ENCODE measurements at regions not wholly inside any gene's neighbourhood (a gene's known extent, or its start where the extent isn't known, plus 50 kb on each side); places are given as distances from the start of the nearest gene placed in this dataset.

DNA sequence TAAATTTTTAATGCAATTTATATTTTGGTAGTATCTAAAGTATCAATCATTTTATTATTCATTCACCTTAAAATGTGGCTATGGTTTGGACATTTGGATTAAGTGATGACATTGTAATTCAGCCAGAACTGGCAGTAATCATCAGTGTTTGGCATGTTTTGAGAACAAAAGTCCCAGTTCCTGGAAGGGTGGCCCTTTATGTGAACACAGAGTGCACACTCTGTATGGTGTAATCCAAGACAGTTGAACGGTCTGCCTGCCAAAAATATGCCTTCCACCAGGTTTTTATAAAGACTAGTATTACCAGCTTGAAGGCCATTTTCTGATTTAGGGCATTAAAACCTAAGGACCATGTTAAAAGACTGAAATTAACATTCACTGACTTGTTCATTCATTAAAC, 448.7 kb downstream of the LTN1 start:
- peaks cover 31% of the 10 kb centered on the region for H3K9me3 Mint-ChIP-seq
- no peak overlapping the region for H3K4me3 Mint-ChIP-seq
- peaks cover 13% of the 10 kb centered on the region for H3K4me1 Mint-ChIP-seq
- ATAC-seq (no peak), DNase-seq (ENCODE audit: low spot score) (no peak)
- no peaks in the 10 kb centered on the region for H3K27me3 Mint-ChIP-seq (ENCODE audit: low read depth)
- no peaks in the 10 kb centered on the region for H3K36me3 Mint-ChIP-seq
- no peak for TF ChIP-seq HMGA2 (CRISPR knock-in tag; IDR thresholded peaks at IDR 0.05)
- no peak for TF ChIP-seq ZBTB21 (CRISPR knock-in tag; IDR thresholded peaks at IDR 0.05; ENCODE audit: borderline replicate concordance)
- TF ChIP-seq OVOL2 (CRISPR knock-in tag; IDR thresholded peaks at IDR 0.05; ENCODE audit: borderline replicate concordance) = no peak
- TF ChIP-seq, protein P1, sequence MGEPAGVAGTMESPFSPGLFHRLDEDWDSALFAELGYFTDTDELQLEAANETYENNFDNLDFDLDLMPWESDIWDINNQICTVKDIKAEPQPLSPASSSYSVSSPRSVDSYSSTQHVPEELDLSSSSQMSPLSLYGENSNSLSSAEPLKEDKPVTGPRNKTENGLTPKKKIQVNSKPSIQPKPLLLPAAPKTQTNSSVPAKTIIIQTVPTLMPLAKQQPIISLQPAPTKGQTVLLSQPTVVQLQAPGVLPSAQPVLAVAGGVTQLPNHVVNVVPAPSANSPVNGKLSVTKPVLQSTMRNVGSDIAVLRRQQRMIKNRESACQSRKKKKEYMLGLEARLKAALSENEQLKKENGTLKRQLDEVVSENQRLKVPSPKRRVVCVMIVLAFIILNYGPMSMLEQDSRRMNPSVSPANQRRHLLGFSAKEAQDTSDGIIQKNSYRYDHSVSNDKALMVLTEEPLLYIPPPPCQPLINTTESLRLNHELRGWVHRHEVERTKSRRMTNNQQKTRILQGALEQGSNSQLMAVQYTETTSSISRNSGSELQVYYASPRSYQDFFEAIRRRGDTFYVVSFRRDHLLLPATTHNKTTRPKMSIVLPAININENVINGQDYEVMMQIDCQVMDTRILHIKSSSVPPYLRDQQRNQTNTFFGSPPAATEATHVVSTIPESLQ (CRISPR knock-in tag; IDR thresholded peaks at IDR 0.05) = no peak
- TF ChIP-seq MYBL2 (CRISPR knock-in tag; IDR thresholded peaks at IDR 0.05) = no peak
- TF ChIP-seq ESRRA (CRISPR knock-in tag; IDR thresholded peaks at IDR 0.05; ENCODE audit: borderline replicate concordance) = no peak
- TF ChIP-seq, protein P2, sequence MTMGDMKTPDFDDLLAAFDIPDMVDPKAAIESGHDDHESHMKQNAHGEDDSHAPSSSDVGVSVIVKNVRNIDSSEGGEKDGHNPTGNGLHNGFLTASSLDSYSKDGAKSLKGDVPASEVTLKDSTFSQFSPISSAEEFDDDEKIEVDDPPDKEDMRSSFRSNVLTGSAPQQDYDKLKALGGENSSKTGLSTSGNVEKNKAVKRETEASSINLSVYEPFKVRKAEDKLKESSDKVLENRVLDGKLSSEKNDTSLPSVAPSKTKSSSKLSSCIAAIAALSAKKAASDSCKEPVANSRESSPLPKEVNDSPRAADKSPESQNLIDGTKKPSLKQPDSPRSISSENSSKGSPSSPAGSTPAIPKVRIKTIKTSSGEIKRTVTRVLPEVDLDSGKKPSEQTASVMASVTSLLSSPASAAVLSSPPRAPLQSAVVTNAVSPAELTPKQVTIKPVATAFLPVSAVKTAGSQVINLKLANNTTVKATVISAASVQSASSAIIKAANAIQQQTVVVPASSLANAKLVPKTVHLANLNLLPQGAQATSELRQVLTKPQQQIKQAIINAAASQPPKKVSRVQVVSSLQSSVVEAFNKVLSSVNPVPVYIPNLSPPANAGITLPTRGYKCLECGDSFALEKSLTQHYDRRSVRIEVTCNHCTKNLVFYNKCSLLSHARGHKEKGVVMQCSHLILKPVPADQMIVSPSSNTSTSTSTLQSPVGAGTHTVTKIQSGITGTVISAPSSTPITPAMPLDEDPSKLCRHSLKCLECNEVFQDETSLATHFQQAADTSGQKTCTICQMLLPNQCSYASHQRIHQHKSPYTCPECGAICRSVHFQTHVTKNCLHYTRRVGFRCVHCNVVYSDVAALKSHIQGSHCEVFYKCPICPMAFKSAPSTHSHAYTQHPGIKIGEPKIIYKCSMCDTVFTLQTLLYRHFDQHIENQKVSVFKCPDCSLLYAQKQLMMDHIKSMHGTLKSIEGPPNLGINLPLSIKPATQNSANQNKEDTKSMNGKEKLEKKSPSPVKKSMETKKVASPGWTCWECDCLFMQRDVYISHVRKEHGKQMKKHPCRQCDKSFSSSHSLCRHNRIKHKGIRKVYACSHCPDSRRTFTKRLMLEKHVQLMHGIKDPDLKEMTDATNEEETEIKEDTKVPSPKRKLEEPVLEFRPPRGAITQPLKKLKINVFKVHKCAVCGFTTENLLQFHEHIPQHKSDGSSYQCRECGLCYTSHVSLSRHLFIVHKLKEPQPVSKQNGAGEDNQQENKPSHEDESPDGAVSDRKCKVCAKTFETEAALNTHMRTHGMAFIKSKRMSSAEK (CRISPR knock-in tag; IDR thresholded peaks at IDR 0.05; ENCODE audit: borderline replicate concordance) = no peak
- TF ChIP-seq, protein P3, sequence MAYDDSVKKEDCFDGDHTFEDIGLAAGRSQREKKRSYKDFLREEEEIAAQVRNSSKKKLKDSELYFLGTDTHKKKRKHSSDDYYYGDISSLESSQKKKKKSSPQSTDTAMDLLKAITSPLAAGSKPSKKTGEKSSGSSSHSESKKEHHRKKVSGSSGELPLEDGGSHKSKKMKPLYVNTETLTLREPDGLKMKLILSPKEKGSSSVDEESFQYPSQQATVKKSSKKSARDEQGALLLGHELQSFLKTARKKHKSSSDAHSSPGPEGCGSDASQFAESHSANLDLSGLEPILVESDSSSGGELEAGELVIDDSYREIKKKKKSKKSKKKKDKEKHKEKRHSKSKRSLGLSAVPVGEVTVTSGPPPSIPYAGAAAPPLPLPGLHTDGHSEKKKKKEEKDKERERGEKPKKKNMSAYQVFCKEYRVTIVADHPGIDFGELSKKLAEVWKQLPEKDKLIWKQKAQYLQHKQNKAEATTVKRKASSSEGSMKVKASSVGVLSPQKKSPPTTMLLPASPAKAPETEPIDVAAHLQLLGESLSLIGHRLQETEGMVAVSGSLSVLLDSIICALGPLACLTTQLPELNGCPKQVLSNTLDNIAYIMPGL (CRISPR knock-in tag; IDR thresholded peaks at IDR 0.05) = no peak
- TF ChIP-seq, protein P4, sequence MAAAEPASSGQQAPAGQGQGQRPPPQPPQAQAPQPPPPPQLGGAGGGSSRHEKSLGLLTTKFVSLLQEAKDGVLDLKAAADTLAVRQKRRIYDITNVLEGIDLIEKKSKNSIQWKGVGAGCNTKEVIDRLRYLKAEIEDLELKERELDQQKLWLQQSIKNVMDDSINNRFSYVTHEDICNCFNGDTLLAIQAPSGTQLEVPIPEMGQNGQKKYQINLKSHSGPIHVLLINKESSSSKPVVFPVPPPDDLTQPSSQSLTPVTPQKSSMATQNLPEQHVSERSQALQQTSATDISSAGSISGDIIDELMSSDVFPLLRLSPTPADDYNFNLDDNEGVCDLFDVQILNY (CRISPR knock-in tag; IDR thresholded peaks at IDR 0.05) = no peak
- no peak for TF ChIP-seq TEAD4 (CRISPR knock-in tag; IDR thresholded peaks at IDR 0.05)
- TF ChIP-seq ZNF121 (CRISPR knock-in tag; IDR thresholded peaks at IDR 0.05) = no peak
- TF ChIP-seq, protein P5, sequence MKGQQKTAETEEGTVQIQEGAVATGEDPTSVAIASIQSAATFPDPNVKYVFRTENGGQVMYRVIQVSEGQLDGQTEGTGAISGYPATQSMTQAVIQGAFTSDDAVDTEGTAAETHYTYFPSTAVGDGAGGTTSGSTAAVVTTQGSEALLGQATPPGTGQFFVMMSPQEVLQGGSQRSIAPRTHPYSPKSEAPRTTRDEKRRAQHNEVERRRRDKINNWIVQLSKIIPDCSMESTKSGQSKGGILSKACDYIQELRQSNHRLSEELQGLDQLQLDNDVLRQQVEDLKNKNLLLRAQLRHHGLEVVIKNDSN (CRISPR knock-in tag; IDR thresholded peaks at IDR 0.05) = no peak
- TF ChIP-seq PRRX2 (CRISPR knock-in tag; IDR thresholded peaks at IDR 0.05) = no peak
- TF ChIP-seq TP53 (CRISPR knock-in tag; IDR thresholded peaks at IDR 0.05) = no peak
- TF ChIP-seq, protein P6, sequence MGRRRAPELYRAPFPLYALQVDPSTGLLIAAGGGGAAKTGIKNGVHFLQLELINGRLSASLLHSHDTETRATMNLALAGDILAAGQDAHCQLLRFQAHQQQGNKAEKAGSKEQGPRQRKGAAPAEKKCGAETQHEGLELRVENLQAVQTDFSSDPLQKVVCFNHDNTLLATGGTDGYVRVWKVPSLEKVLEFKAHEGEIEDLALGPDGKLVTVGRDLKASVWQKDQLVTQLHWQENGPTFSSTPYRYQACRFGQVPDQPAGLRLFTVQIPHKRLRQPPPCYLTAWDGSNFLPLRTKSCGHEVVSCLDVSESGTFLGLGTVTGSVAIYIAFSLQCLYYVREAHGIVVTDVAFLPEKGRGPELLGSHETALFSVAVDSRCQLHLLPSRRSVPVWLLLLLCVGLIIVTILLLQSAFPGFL (CRISPR knock-in tag; IDR thresholded peaks at IDR 0.05; ENCODE audit: borderline replicate concordance) = no peak
- TF ChIP-seq, protein P7, sequence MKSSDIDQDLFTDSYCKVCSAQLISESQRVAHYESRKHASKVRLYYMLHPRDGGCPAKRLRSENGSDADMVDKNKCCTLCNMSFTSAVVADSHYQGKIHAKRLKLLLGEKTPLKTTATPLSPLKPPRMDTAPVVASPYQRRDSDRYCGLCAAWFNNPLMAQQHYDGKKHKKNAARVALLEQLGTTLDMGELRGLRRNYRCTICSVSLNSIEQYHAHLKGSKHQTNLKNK (CRISPR knock-in tag; IDR thresholded peaks at IDR 0.05) = no peak
- TF ChIP-seq, protein P8, sequence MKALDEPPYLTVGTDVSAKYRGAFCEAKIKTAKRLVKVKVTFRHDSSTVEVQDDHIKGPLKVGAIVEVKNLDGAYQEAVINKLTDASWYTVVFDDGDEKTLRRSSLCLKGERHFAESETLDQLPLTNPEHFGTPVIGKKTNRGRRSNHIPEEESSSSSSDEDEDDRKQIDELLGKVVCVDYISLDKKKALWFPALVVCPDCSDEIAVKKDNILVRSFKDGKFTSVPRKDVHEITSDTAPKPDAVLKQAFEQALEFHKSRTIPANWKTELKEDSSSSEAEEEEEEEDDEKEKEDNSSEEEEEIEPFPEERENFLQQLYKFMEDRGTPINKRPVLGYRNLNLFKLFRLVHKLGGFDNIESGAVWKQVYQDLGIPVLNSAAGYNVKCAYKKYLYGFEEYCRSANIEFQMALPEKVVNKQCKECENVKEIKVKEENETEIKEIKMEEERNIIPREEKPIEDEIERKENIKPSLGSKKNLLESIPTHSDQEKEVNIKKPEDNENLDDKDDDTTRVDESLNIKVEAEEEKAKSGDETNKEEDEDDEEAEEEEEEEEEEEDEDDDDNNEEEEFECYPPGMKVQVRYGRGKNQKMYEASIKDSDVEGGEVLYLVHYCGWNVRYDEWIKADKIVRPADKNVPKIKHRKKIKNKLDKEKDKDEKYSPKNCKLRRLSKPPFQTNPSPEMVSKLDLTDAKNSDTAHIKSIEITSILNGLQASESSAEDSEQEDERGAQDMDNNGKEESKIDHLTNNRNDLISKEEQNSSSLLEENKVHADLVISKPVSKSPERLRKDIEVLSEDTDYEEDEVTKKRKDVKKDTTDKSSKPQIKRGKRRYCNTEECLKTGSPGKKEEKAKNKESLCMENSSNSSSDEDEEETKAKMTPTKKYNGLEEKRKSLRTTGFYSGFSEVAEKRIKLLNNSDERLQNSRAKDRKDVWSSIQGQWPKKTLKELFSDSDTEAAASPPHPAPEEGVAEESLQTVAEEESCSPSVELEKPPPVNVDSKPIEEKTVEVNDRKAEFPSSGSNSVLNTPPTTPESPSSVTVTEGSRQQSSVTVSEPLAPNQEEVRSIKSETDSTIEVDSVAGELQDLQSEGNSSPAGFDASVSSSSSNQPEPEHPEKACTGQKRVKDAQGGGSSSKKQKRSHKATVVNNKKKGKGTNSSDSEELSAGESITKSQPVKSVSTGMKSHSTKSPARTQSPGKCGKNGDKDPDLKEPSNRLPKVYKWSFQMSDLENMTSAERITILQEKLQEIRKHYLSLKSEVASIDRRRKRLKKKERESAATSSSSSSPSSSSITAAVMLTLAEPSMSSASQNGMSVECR (CRISPR knock-in tag; IDR thresholded peaks at IDR 0.05; ENCODE audit: borderline replicate concordance) = no peak
- TF ChIP-seq ZNF416 (CRISPR knock-in tag; IDR thresholded peaks at IDR 0.05) = no peak
- no peak for TF ChIP-seq IRF2 (CRISPR knock-in tag; IDR thresholded peaks at IDR 0.05; ENCODE audit: borderline replicate concordance, low read depth)
- POLR2A ChIA-PET = no interaction called here
- CTCF ChIA-PET = no interaction called here
- no peak overlapping the region for H3K27ac Mint-ChIP-seq
